Renal cortex interstitium (tissue), 11 donors: ENCODE measurements at regions not wholly inside any gene's neighbourhood (a gene's known extent, or its start where the extent isn't known, plus 50 kb on each side); places are given as distances from the start of the nearest gene placed in this dataset.
"Not testable (repeated sequence)": the region's sequence is repeated elsewhere in the genome, so short reads cannot be mapped to it uniquely, and the experiment has no call there.

Source experiments
- DNase-seq, 11 donors: peaks; one replicate each; pipeline ENCODE4 v3.0.0-alpha.2; 2013; ENCODE audit warnings: low read depth in 9 of 11, low spot score in 4 of 11; ENCODE audit errors: extremely low read depth in 1 of 11

GRCh38 chr14:43540948-43541347, 966.1 kb downstream of the FSCB start:
- DNase-seq: no peak

- DNase-seq: peak; percentile 16 to 56 (median 37)
Observed at GRCh38 chr14:43539210-43539609, 967.9 kb downstream of the FSCB start.

- DNase-seq: no peak
Observed at GRCh38 chr14:43535231-43535838, 971.7 kb downstream of the FSCB start.

- no peak for DNase-seq
Observed at GRCh38 chr14:43532825-43533416, 974.2 kb downstream of the FSCB start.

- DNase-seq: no peak
Observed at GRCh38 chr14:43528321-43528720, 978.8 kb downstream of the FSCB start.

- DNase-seq: no peak
Observed at GRCh38 chr14:43525658-43526057, 981.4 kb downstream of the FSCB start.

- no peak for DNase-seq
Observed at GRCh38 chr14:43522901-43523300, 984.2 kb downstream of the FSCB start.

- DNase-seq: no peak
Observed at GRCh38 chr14:43522191-43522590, 984.9 kb downstream of the FSCB start.

- peak in 3 of 11 donors; percentile 1 to 13 (median 9) for DNase-seq
Observed at GRCh38 chr14:43503508-43503907, 1003.6 kb downstream of the FSCB start.

- DNase-seq: not testable (repeated sequence)
Observed at GRCh38 chr14:43492359-43492758, 1014.7 kb downstream of the FSCB start.

- DNase-seq: no peak
Observed at GRCh38 chr14:43483415-43483814, 1023.7 kb downstream of the FSCB start.

GRCh38 chr14:43481864-43482263, 1025.2 kb downstream of the FSCB start:
- no peak for DNase-seq

- DNase-seq: no peak
Observed at GRCh38 chr14:43480976-43481375, 1026.1 kb downstream of the FSCB start.

GRCh38 chr14:43479596-43480195, 1027.4 kb downstream of the FSCB start:
- DNase-seq: no peak

GRCh38 chr14:43476822-43477221, 1030.3 kb downstream of the FSCB start:
- DNase-seq: no peak

- no peak for DNase-seq
Observed at GRCh38 chr14:43475757-43476156, 1031.3 kb downstream of the FSCB start.

- no peak for DNase-seq
Observed at GRCh38 chr14:43471595-43471994, 1035.5 kb downstream of the FSCB start.

- no peak for DNase-seq
Observed at GRCh38 chr14:43464968-43465367, 1042.1 kb downstream of the FSCB start.

- DNase-seq: peak in 10 of 11 donors; percentile 3 to 38 (median 11)
Observed at GRCh38 chr14:43449291-43449690, 1057.8 kb downstream of the FSCB start.

- no peak for DNase-seq
Observed at GRCh38 chr14:43438056-43438455, 1069.0 kb downstream of the FSCB start.

- DNase-seq: no peak
Observed at GRCh38 chr14:43418324-43418723, 1088.8 kb downstream of the FSCB start.
